ENCODE measurements at regions not wholly inside any gene's neighbourhood (a gene's known extent, or its start where the extent isn't known, plus 50 kb on each side); places are given as distances from the start of the nearest gene placed in this dataset.

GRCh38 chr11:134866215-134866614 is 454.2 kb upstream of the B3GAT1 start:
- Histone ChIP-seq H3K9me3 (ENCODE audit: control insufficient read depth, insufficient read depth, low read depth, low read length) (no peaks in the 10 kb centered on the region), H3K4me3 (ENCODE audit: low read depth, low read length) (no peak overlapping the region), H3K4me1 (ENCODE audit: control insufficient read depth, insufficient read depth, low read length) (no peaks in the 10 kb centered on the region), H3K36me3 (ENCODE audit: control insufficient read depth in 2 of 2, insufficient read depth in 1 of 2, low read length in 2 of 2) (no peaks in the 10 kb centered on the region), H3K27ac (ENCODE audit: extremely low read depth, low read depth, low read length) (no peak overlapping the region)
- POLR2A ChIA-PET: no interaction called here
- no peak for TF ChIP-seq ZNF157 (tag by site-specific recombination; IDR thresholded peaks at IDR 0.05)
- TF ChIP-seq ZNF658 (tag by site-specific recombination; IDR thresholded peaks at IDR 0.05): no peak
- no peak for TF ChIP-seq ZNF621 (tag by site-specific recombination; IDR thresholded peaks at IDR 0.05)
- no peak for TF ChIP-seq ATF2 (tag by site-specific recombination; IDR thresholded peaks at IDR 0.05; ENCODE audit: low read depth)
- CTCF ChIA-PET: interaction anchor here (0.8 to 1.3 kb wide), 3 partner anchors 14 to 43 kb away, joined by 3 to 4 read pairs (median 3); no protein-coding TSS in a partner anchor

- TF ChIP-seq ZNF629 (tag by site-specific recombination; IDR thresholded peaks at IDR 0.05) (no peak), ZNF792 (tag by site-specific recombination; IDR thresholded peaks at IDR 0.05) (no peak), ZNF184 (tag by site-specific recombination; IDR thresholded peaks at IDR 0.05) (no peak), ZNF2 (tag by site-specific recombination; IDR thresholded peaks at IDR 0.05) (no peak), ZNF660 (tag by site-specific recombination; IDR thresholded peaks at IDR 0.05) (no peak), ZNF302 (tag by site-specific recombination; IDR thresholded peaks at IDR 0.05; ENCODE audit: low read depth) (no peak), PRDM10 (tag by site-specific recombination; IDR thresholded peaks at IDR 0.05) (no peak), YY1 (tag by site-specific recombination; IDR thresholded peaks at IDR 0.05) (no peak), MEIS1 (CRISPR knock-in tag; IDR thresholded peaks at IDR 0.05; ENCODE audit: borderline replicate concordance) (no peak), RBAK (tag by site-specific recombination; IDR thresholded peaks at IDR 0.05) (no peak), ZNF146 (tag by site-specific recombination; IDR thresholded peaks at IDR 0.05) (no peak), ZNF433 (tag by site-specific recombination; IDR thresholded peaks at IDR 0.05; ENCODE audit: low read depth) (no peak), ZNF558 (tag by site-specific recombination; IDR thresholded peaks at IDR 0.05) (no peak), PBX3 (CRISPR knock-in tag; IDR thresholded peaks at IDR 0.05) (no peak), ZNF138 (tag by site-specific recombination; IDR thresholded peaks at IDR 0.05; ENCODE audit: borderline replicate concordance) (no peak), ZNF37A (tag by site-specific recombination; IDR thresholded peaks at IDR 0.05) (no peak), ZBTB8A (tag by site-specific recombination; IDR thresholded peaks at IDR 0.05) (no peak)
- TF ChIP-seq, protein P1, sequence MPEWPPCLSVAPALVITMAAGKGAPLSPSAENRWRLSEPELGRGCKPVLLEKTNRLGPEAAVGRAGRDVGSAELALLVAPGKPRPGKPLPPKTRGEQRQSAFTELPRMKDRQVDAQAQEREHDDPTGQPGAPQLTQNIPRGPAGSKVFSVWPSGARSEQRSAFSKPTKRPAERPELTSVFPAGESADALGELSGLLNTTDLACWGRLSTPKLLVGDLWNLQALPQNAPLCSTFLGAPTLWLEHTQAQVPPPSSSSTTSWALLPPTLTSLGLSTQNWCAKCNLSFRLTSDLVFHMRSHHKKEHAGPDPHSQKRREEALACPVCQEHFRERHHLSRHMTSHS (tag by site-specific recombination; IDR thresholded peaks at IDR 0.05): no peak
- TF ChIP-seq, protein P2, sequence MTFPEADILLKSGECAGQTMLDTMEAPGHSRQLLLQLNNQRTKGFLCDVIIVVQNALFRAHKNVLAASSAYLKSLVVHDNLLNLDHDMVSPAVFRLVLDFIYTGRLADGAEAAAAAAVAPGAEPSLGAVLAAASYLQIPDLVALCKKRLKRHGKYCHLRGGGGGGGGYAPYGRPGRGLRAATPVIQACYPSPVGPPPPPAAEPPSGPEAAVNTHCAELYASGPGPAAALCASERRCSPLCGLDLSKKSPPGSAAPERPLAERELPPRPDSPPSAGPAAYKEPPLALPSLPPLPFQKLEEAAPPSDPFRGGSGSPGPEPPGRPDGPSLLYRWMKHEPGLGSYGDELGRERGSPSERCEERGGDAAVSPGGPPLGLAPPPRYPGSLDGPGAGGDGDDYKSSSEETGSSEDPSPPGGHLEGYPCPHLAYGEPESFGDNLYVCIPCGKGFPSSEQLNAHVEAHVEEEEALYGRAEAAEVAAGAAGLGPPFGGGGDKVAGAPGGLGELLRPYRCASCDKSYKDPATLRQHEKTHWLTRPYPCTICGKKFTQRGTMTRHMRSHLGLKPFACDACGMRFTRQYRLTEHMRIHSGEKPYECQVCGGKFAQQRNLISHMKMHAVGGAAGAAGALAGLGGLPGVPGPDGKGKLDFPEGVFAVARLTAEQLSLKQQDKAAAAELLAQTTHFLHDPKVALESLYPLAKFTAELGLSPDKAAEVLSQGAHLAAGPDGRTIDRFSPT (tag by site-specific recombination; IDR thresholded peaks at IDR 0.05): no peak
- TF ChIP-seq, protein P3, sequence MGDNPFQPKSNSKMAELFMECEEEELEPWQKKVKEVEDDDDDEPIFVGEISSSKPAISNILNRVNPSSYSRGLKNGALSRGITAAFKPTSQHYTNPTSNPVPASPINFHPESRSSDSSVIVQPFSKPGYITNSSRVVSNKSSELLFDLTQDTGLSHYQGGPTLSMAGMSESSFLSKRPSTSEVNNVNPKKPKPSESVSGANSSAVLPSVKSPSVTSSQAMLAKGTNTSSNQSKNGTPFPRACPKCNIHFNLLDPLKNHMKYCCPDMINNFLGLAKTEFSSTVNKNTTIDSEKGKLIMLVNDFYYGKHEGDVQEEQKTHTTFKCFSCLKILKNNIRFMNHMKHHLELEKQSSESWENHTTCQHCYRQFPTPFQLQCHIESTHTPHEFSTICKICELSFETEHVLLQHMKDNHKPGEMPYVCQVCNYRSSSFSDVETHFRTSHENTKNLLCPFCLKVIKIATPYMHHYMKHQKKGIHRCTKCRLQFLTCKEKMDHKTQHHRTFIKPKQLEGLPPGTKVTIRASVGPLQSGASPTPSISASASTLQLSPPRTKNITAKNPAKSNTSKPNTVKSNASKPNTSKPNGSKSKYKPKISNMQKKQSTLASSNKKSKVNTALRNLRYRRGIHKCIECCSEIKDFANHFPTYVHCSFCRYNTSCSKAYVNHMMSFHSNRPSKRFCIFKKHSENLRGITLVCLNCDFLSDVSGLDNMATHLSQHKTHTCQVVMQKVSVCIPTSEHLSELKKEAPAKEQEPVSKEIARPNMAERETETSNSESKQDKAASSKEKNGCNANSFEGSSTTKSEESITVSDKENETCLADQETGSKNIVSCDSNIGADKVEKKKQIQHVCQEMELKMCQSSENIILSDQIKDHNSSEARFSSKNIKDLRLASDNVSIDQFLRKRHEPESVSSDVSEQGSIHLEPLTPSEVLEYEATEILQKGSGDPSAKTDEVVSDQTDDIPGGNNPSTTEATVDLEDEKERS (tag by site-specific recombination; IDR thresholded peaks at IDR 0.05): no peak
- H3K4me1 ChIP-seq (ENCODE audit: control insufficient read depth, insufficient read depth, low read length): no peaks in the 10 kb centered on the region
- ChIA-PET POLR2A (no interaction called here), CTCF (no interaction called here)
- H3K9me3 ChIP-seq (ENCODE audit: control insufficient read depth, insufficient read depth, low read depth, low read length): no peaks in the 10 kb centered on the region
- H3K4me3 ChIP-seq (ENCODE audit: low read depth, low read length): no peak overlapping the region
- no peak overlapping the region for H3K27ac ChIP-seq (ENCODE audit: extremely low read depth, low read depth, low read length)
- no peaks in the 10 kb centered on the region for H3K36me3 ChIP-seq (ENCODE audit: control insufficient read depth in 2 of 2, insufficient read depth in 1 of 2, low read length in 2 of 2)
Observed at GRCh38 chr11:134864968-134865305, 452.9 kb upstream of the B3GAT1 start.

All from HEK293 (cell line).